H9 (cell line): ENCODE measurements at regions not wholly inside any gene's neighbourhood (a gene's known extent, or its start where the extent isn't known, plus 50 kb on each side); places are given as distances from the start of the nearest gene placed in this dataset.
"Not testable (repeated sequence)": the region's sequence is repeated elsewhere in the genome, so short reads cannot be mapped to it uniquely, and the experiment has no call there.

Experiments used
- DNase-seq: peaks from one replicate; pipeline ENCODE4 v3.0.0-alpha.2; 2017
- H2AFZ ChIP-seq: one replicate; pipeline ENCODE4 v1.6.1; 2013; ENCODE audit warnings: mild to moderate bottlenecking, low read length, control low read depth, moderate library complexity
- H2AK5ac ChIP-seq: 2 replicates; pipeline ENCODE4 v1.6.1; 2013; ENCODE audit warnings: low read length, control low read depth, mixed read lengths; ENCODE audit not compliant: insufficient read length
- H2BK120ac ChIP-seq: one replicate; pipeline ENCODE4 v1.6.1; 2013; ENCODE audit warnings: low read depth, mild to moderate bottlenecking, low read length, control low read depth, inconsistent platforms; ENCODE audit not compliant: poor library complexity, severe bottlenecking
- H2BK12ac ChIP-seq: 2 replicates; pipeline ENCODE4 v1.6.1; 2013; ENCODE audit warnings: low read length, control low read depth, mixed read lengths, low read depth; ENCODE audit not compliant: insufficient read length
- H2BK15ac ChIP-seq: 2 replicates; pipeline ENCODE4 v1.6.1; 2013; ENCODE audit warnings: low read depth, low read length, control low read depth
- H2BK20ac ChIP-seq: one replicate; pipeline ENCODE4 v1.6.1; 2013; ENCODE audit warnings: low read depth, mild to moderate bottlenecking, low read length, control low read depth, inconsistent platforms; ENCODE audit not compliant: poor library complexity, severe bottlenecking
- H2BK5ac ChIP-seq: 2 replicates; pipeline ENCODE4 v1.6.1; 2013; ENCODE audit warnings: low read length, control low read depth, mixed read lengths; ENCODE audit not compliant: insufficient read length
- H3K14ac ChIP-seq: 2 replicates; pipeline ENCODE4 v1.6.1; 2013; ENCODE audit warnings: low read length, control low read depth; ENCODE audit not compliant: insufficient read depth
- H3K18ac ChIP-seq: 2 replicates; pipeline ENCODE4 v1.6.1; 2013; ENCODE audit warnings: low read depth, mild to moderate bottlenecking, mixed read lengths, low read length, control low read depth; ENCODE audit not compliant: insufficient read length
- H3K23ac ChIP-seq: 2 replicates; pipeline ENCODE4 v1.6.1; 2013; ENCODE audit warnings: low read length, control low read depth, mixed read lengths, low read depth; ENCODE audit not compliant: insufficient read length
- H3K23me2 ChIP-seq: 2 replicates; pipeline ENCODE4 v1.6.1; 2013; ENCODE audit warnings: low read depth, mild to moderate bottlenecking, mixed read lengths, low read length, control low read depth; ENCODE audit not compliant: insufficient read length, poor library complexity, severe bottlenecking
- H3K27ac ChIP-seq: 2 replicates; pipeline ENCODE4 v1.5.1; 2013; ENCODE audit warnings: low read length, control low read depth, mixed read lengths, low read depth; ENCODE audit not compliant: insufficient read length
- H3K27me3 ChIP-seq: 2 replicates; pipeline ENCODE4 v1.6.1; 2013; ENCODE audit warnings: low read length, control low read depth, inconsistent platforms; ENCODE audit not compliant: insufficient read depth
- H3K4ac ChIP-seq: 2 replicates; pipeline ENCODE4 v1.6.1; 2013; ENCODE audit warnings: low read depth, mild to moderate bottlenecking, control low read depth, inconsistent platforms, low read length, moderate library complexity
- H3K4me1 ChIP-seq: 2 replicates; pipeline ENCODE4 v1.6.1; 2013; ENCODE audit warnings: low read length, control low read depth, inconsistent platforms; ENCODE audit not compliant: insufficient read depth
- H3K4me2 ChIP-seq: 2 replicates; pipeline ENCODE4 v1.6.1; 2013; ENCODE audit warnings: low read length, control low read depth, mixed read lengths; ENCODE audit not compliant: insufficient read length, insufficient read depth
- H3K56ac ChIP-seq: 2 replicates; pipeline ENCODE4 v1.6.1; 2013; ENCODE audit warnings: low read depth, mild to moderate bottlenecking, mixed read lengths, low read length, control low read depth; ENCODE audit not compliant: insufficient read length
- H3K79me1 ChIP-seq: 2 replicates; pipeline ENCODE4 v1.6.1; 2013; ENCODE audit warnings: low read depth, mild to moderate bottlenecking, moderate library complexity, low read length, control low read depth, inconsistent platforms; ENCODE audit not compliant: insufficient read depth, poor library complexity, severe bottlenecking
- H3K79me2 ChIP-seq: 2 replicates; pipeline ENCODE4 v1.6.1; 2013; ENCODE audit warnings: low read length, control low read depth, inconsistent platforms; ENCODE audit not compliant: insufficient read depth
- H3K9ac ChIP-seq: 2 replicates; pipeline ENCODE4 v1.6.1; 2013; ENCODE audit warnings: low read length, control low read depth, mixed read lengths; ENCODE audit not compliant: insufficient read length; ENCODE audit errors: extremely low read depth
- H3K9me3 ChIP-seq: one replicate; pipeline ENCODE4 v1.6.1; 2013; ENCODE audit warnings: low read depth, low read length, inconsistent platforms; ENCODE audit not compliant: control insufficient read depth
- H3T11ph ChIP-seq: one replicate; pipeline ENCODE4 v1.6.1; 2013; ENCODE audit warnings: mild to moderate bottlenecking, low read length, control low read depth, inconsistent platforms
- H4K20me1 ChIP-seq: one replicate; pipeline ENCODE4 v1.6.1; 2013; ENCODE audit not compliant: control insufficient read depth, insufficient read length, insufficient read depth
- H4K5ac ChIP-seq: 2 replicates; pipeline ENCODE4 v1.6.1; 2013; ENCODE audit warnings: low read depth, mild to moderate bottlenecking, mixed read lengths, low read length, control low read depth; ENCODE audit not compliant: insufficient read length
- H4K8ac ChIP-seq: replicated peaks from 2 replicates; pipeline ENCODE4 v1.6.1; 2013; ENCODE audit warnings: low read length, control low read depth, mixed read lengths, low read depth; ENCODE audit not compliant: insufficient read length
- H4K91ac ChIP-seq: 2 replicates; pipeline ENCODE4 v1.6.1; 2013; ENCODE audit warnings: low read depth, mild to moderate bottlenecking, moderate library complexity, mixed read lengths, low read length, control low read depth; ENCODE audit not compliant: insufficient read length
- H3K27ac Mint-ChIP-seq, 3 experiments: 2 replicates in 2 of 3; 3 replicates in 1 of 3; pipeline ENCODE4 v1.8.0; 2020 to 2021; ENCODE audit warnings: mixed read lengths in 3 of 3, mild to moderate bottlenecking in 1 of 3, moderate library complexity in 1 of 3
- H3K27me3 Mint-ChIP-seq: 2 replicates; pipeline ENCODE4 v1.8.0; 2021; ENCODE audit warnings: low read depth, mild to moderate bottlenecking, moderate library complexity, mixed read lengths
- H3K36me3 Mint-ChIP-seq, 3 experiments: 2 replicates in 2 of 3; 3 replicates in 1 of 3; pipeline ENCODE4 v1.8.0; 2020 to 2021; ENCODE audit warnings: low read depth in 3 of 3, mixed read lengths in 3 of 3; ENCODE audit not compliant: insufficient read depth in 1 of 3
- H3K4me1 Mint-ChIP-seq, 2 experiments: 2 replicates each; pipeline ENCODE4 v1.8.0; 2020; ENCODE audit warnings: mixed read lengths in 2 of 2
- H3K4me3 Mint-ChIP-seq, 2 experiments: 2 replicates in 1 of 2; 3 replicates in 1 of 2; pipeline ENCODE4 v1.8.0; 2020 to 2021; ENCODE audit warnings: mild to moderate bottlenecking in 2 of 2, mixed read lengths in 2 of 2, moderate library complexity in 1 of 2
- H3K9me3 Mint-ChIP-seq, 2 experiments: 2 replicates in 1 of 2; 3 replicates in 1 of 2; pipeline ENCODE4 v1.8.0; 2020; ENCODE audit warnings: mild to moderate bottlenecking in 2 of 2, mixed read lengths in 2 of 2, moderate library complexity in 1 of 2
- CTCF ChIP-seq: fragments of 200-600 bp; sonication (generic); conservative IDR thresholded peaks from 3 replicates; pipeline ENCODE4 v1.8.0; 2021; ENCODE audit warnings: antibody characterized with exemption, mild to moderate bottlenecking
- WGBS: extraction: QIAGEN DNeasy Blood & Tissue Kit; methylation state at CpG from one replicate; pipeline ENCODE4 v1.1.7; 2013; ENCODE audit warnings: missing lambda C conversion rate, low lambda C conversion rate, mixed read lengths; ENCODE audit not compliant: insufficient read length; ENCODE audit errors: extremely low coverage; 5-methylcytosine and 5-hydroxymethylcytosine counted together

- H3K18ac ChIP-seq = no peak overlapping the region
- no peak overlapping the region for H4K8ac ChIP-seq
- H2AK5ac ChIP-seq = no peak overlapping the region
Observed at GRCh38 chr17:33875973-33876372, 379.1 kb upstream of the CCL2 start.

GRCh38 chr17:33882273-33882672, 372.8 kb upstream of the CCL2 start:
- not testable (repeated sequence) for H3K4ac ChIP-seq, H3K27ac ChIP-seq, H4K5ac ChIP-seq, H2BK5ac ChIP-seq, H3T11ph ChIP-seq, H3K36me3 Mint-ChIP-seq, H4K91ac ChIP-seq, DNase-seq, H3K4me3 Mint-ChIP-seq, H3K79me2 ChIP-seq, H3K14ac ChIP-seq, H3K4me1 ChIP-seq, H3K23ac ChIP-seq, H3K9ac ChIP-seq, H3K4me1 Mint-ChIP-seq, H3K9me3 ChIP-seq, H2BK15ac ChIP-seq, H4K20me1 ChIP-seq, H3K18ac ChIP-seq, H3K4me2 ChIP-seq, H2BK12ac ChIP-seq, H2AK5ac ChIP-seq, H3K56ac ChIP-seq, H2AFZ ChIP-seq, H2BK20ac ChIP-seq, H2BK120ac ChIP-seq, H3K79me1 ChIP-seq, H3K27me3 Mint-ChIP-seq, H4K8ac ChIP-seq, H3K27me3 ChIP-seq, H3K23me2 ChIP-seq, H3K27ac Mint-ChIP-seq
- peaks cover 14 to 19% of the 10 kb centered on the region in 2 experiments for H3K9me3 Mint-ChIP-seq
- no CpG with 5 or more reads among the region's 2 CpGs for WGBS

More at GRCh38 chr17:33875973-33876372, 379.1 kb upstream of the CCL2 start:
- no peak overlapping the region for H2BK12ac ChIP-seq
- no peaks in the 10 kb centered on the region for H3K23me2 ChIP-seq
- H3T11ph ChIP-seq = no peak overlapping the region
- DNase-seq = no peak
- no CpG with 5 or more reads among the region's 5 CpGs for WGBS
- no peaks in the 10 kb centered on the region for H3K79me2 ChIP-seq
- no peak overlapping the region for H2BK20ac ChIP-seq
- no peak overlapping the region for H2BK15ac ChIP-seq
- H3K9me3 Mint-ChIP-seq = peaks cover 24% of the 10 kb centered on the region in 2 experiments
- no peaks in the 10 kb centered on the region for H3K79me1 ChIP-seq
- H3K4me3 Mint-ChIP-seq = no peak overlapping the region
- no peaks in the 10 kb centered on the region for H3K4me1 Mint-ChIP-seq
- no peak overlapping the region for H3K27ac ChIP-seq
- no peak overlapping the region for H3K4ac ChIP-seq
- TF ChIP-seq CTCF = no peak
- H3K23ac ChIP-seq = no peak overlapping the region
- peaks cover 4% of the 10 kb centered on the region for H3K27me3 Mint-ChIP-seq
- no peaks in the 10 kb centered on the region for H3K9me3 ChIP-seq
- H3K9ac ChIP-seq = no peak overlapping the region
- no peak overlapping the region for H4K5ac ChIP-seq
- H2AFZ ChIP-seq = no peak overlapping the region
- H3K14ac ChIP-seq = no peak overlapping the region
- no peak overlapping the region for H3K56ac ChIP-seq
- H2BK5ac ChIP-seq = no peak overlapping the region
- H3K4me2 ChIP-seq = no peak overlapping the region
- H3K27ac Mint-ChIP-seq = no peak overlapping the region
- peaks cover 6 to 9% (median 8%) of the 10 kb centered on the region in 3 experiments for H3K36me3 Mint-ChIP-seq
- no peaks in the 10 kb centered on the region for H4K20me1 ChIP-seq
- no peaks in the 10 kb centered on the region for H3K27me3 ChIP-seq
- H2BK120ac ChIP-seq = no peak overlapping the region
- H4K91ac ChIP-seq = no peak overlapping the region
- H3K4me1 ChIP-seq = no peaks in the 10 kb centered on the region
